ENCODE measurements at regions not wholly inside any gene's neighbourhood (a gene's known extent, or its start where the extent isn't known, plus 50 kb on each side); places are given as distances from the start of the nearest gene placed in this dataset.

DNA sequence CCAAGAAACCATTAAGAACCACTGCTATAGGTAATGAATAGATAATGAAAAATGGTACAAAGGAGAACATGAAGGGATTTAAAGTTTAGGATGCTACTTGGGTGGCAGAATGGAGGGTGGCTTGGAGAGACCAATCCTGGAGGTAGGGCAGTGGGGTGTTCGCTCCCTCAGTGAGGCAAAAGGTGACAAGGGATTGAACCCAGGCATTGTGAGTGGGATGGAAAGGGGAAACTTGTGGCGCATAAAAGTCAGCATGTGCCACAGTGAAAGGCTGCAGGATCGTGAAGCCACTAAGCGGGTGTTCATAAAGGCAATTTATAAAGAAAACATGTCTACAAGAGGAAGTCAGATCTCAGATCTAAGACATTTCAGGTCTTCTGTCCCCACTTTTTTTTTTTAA lies 76.7 kb upstream of the SLC38A2 start:
- TF ChIP-seq EP300 (conservative IDR thresholded peaks at IDR 0.05; ENCODE audit: poor library complexity, severe bottlenecking): no peak
- TF ChIP-seq SMC3 (conservative IDR thresholded peaks at IDR 0.05; ENCODE audit: poor library complexity): no peak
- Histone ChIP-seq H3K4me2 (ENCODE audit: low read length) (no peak overlapping the region), H3K27ac (ENCODE audit: low read length) (no peak overlapping the region), H3K36me3 (ENCODE audit: insufficient read depth, low read length) (no peaks in the 10 kb centered on the region), H4K20me1 (ENCODE audit: insufficient read depth) (no peaks in the 10 kb centered on the region), H3K79me2 (replicated peaks; ENCODE audit: insufficient read depth, low read length) (no peaks in the 10 kb centered on the region), H3K9ac (ENCODE audit: low read length) (no peak overlapping the region), H3F3A (ENCODE audit: insufficient read depth, low read length, poor library complexity, severe bottlenecking) (no peaks in the 10 kb centered on the region), H3K9me3 (ENCODE audit: low read length) (no peaks in the 10 kb centered on the region), H3K4me3 (ENCODE audit: low read length) (no peak overlapping the region), H2AFZ (ENCODE audit: low read depth, low read length) (no peak overlapping the region), H3K27me3 (ENCODE audit: insufficient read depth, low read depth, low read length) (no peaks in the 10 kb centered on the region), H3K9me2 (ENCODE audit: insufficient read depth, low read length) (no peaks in the 10 kb centered on the region)

DNA sequence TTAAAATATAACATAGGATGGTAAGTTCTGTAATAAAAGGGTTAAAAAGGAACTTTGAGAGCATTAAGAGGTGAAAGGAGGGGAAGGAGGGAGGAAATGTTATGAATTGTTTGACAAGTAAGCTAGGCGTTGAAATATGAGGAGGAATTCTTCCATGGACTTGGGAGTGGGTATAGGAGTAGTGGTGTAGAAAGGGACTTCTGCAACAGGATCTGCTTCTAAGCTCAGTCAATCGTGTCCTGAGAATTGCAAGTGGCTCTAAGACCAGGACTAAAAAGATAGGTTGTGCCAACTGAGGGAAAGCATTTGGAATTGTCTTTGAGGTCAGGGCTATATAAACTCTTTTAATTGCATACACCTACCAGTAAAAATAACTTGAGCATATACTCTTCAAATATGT lies 74.1 kb upstream of the SLC38A2 start:
- H3K27me3 ChIP-seq (ENCODE audit: insufficient read depth, low read depth, low read length): no peaks in the 10 kb centered on the region
- no peaks in the 10 kb centered on the region for H3K79me2 ChIP-seq (replicated peaks; ENCODE audit: insufficient read depth, low read length)
- H3K9ac ChIP-seq (ENCODE audit: low read length): no peak overlapping the region
- H3K9me2 ChIP-seq (ENCODE audit: insufficient read depth, low read length): no peaks in the 10 kb centered on the region
- H3K36me3 ChIP-seq (ENCODE audit: insufficient read depth, low read length): no peaks in the 10 kb centered on the region
- H4K20me1 ChIP-seq (ENCODE audit: insufficient read depth): no peaks in the 10 kb centered on the region
- H3K9me3 ChIP-seq (ENCODE audit: low read length): no peaks in the 10 kb centered on the region
- no peak overlapping the region for H3K4me2 ChIP-seq (ENCODE audit: low read length)
- no peak overlapping the region for H3K27ac ChIP-seq (ENCODE audit: low read length)
- TF ChIP-seq RAD21 (conservative IDR thresholded peaks at IDR 0.05) (no peak), MXI1 (conservative IDR thresholded peaks at IDR 0.05; ENCODE audit: poor library complexity, severe bottlenecking) (no peak), EZH2 (IDR thresholded peaks at IDR 0.05; ENCODE audit: borderline replicate concordance, insufficient read depth, low read length, poor library complexity, severe bottlenecking) (no peak), POLR2AphosphoS5 (IDR thresholded peaks at IDR 0.05) (no peak)
- no peak overlapping the region for H3K4me3 ChIP-seq (ENCODE audit: low read length)
- H2AFZ ChIP-seq (ENCODE audit: low read depth, low read length): no peak overlapping the region
- H3F3A ChIP-seq (ENCODE audit: insufficient read depth, low read length, poor library complexity, severe bottlenecking): no peaks in the 10 kb centered on the region

DNA sequence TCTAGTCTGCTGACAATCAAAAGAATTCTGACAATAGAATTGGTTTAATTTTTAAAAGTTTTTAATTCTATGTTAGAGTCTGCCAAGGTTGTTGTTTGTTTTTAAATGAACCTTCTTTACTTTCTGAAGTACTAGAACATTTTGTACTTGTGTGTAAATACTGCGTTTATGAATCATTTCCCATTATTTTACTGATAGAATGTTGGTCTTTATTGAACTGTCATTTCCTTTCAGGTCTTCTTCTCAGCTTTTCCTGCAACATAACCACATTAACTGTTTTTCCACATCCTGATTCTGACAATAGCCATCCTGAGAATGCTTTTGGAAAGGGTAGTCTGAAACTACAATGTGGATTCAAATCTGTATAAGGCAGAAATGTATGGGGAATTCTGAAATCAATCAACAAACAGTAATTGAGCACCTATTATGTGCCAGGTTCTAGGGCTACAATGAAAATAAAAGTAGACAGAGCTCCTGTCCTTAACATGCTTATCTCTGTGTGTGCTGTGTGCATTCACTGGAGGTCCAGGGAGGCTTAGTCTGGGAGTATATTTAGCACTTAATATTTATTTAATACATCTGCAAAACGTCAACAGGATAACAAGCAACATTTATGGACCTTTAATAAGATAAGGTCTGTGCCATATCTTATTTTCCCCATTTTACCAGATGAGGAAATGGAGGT lies 73.1 kb upstream of the SLC38A2 start:
- Histone ChIP-seq H3F3A (ENCODE audit: insufficient read depth, low read length, poor library complexity, severe bottlenecking) (no peaks in the 10 kb centered on the region), H3K4me3 (ENCODE audit: low read length) (no peak overlapping the region), H3K79me2 (replicated peaks; ENCODE audit: insufficient read depth, low read length) (no peaks in the 10 kb centered on the region), H3K9me2 (ENCODE audit: insufficient read depth, low read length) (no peaks in the 10 kb centered on the region), H3K27ac (ENCODE audit: low read length) (no peak overlapping the region), H3K27me3 (ENCODE audit: insufficient read depth, low read depth, low read length) (no peaks in the 10 kb centered on the region), H2AFZ (ENCODE audit: low read depth, low read length) (no peak overlapping the region), H3K4me2 (ENCODE audit: low read length) (no peak overlapping the region), H3K36me3 (ENCODE audit: insufficient read depth, low read length) (no peaks in the 10 kb centered on the region), H4K20me1 (ENCODE audit: insufficient read depth) (no peaks in the 10 kb centered on the region), H3K9ac (ENCODE audit: low read length) (no peak overlapping the region), H3K9me3 (ENCODE audit: low read length) (no peaks in the 10 kb centered on the region)
- no peak for TF ChIP-seq SMC3 (conservative IDR thresholded peaks at IDR 0.05; ENCODE audit: poor library complexity)
- TF ChIP-seq, protein P1, sequence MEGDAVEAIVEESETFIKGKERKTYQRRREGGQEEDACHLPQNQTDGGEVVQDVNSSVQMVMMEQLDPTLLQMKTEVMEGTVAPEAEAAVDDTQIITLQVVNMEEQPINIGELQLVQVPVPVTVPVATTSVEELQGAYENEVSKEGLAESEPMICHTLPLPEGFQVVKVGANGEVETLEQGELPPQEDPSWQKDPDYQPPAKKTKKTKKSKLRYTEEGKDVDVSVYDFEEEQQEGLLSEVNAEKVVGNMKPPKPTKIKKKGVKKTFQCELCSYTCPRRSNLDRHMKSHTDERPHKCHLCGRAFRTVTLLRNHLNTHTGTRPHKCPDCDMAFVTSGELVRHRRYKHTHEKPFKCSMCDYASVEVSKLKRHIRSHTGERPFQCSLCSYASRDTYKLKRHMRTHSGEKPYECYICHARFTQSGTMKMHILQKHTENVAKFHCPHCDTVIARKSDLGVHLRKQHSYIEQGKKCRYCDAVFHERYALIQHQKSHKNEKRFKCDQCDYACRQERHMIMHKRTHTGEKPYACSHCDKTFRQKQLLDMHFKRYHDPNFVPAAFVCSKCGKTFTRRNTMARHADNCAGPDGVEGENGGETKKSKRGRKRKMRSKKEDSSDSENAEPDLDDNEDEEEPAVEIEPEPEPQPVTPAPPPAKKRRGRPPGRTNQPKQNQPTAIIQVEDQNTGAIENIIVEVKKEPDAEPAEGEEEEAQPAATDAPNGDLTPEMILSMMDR (IDR thresholded peaks at IDR 0.05; ENCODE audit: poor library complexity, severe bottlenecking): no peak
- no peak for TF ChIP-seq EP300 (conservative IDR thresholded peaks at IDR 0.05; ENCODE audit: poor library complexity, severe bottlenecking)
- TF ChIP-seq EZH2 (IDR thresholded peaks at IDR 0.05; ENCODE audit: borderline replicate concordance, insufficient read depth, low read length, poor library complexity, severe bottlenecking): no peak
- TF ChIP-seq MXI1 (conservative IDR thresholded peaks at IDR 0.05; ENCODE audit: poor library complexity, severe bottlenecking): no peak
- TF ChIP-seq RAD21 (conservative IDR thresholded peaks at IDR 0.05): no peak
- no peak for TF ChIP-seq POLR2AphosphoS5 (IDR thresholded peaks at IDR 0.05)
- no peak for TF ChIP-seq TAF1 (IDR thresholded peaks at IDR 0.05; ENCODE audit: low read depth)
- TF ChIP-seq, protein P2, sequence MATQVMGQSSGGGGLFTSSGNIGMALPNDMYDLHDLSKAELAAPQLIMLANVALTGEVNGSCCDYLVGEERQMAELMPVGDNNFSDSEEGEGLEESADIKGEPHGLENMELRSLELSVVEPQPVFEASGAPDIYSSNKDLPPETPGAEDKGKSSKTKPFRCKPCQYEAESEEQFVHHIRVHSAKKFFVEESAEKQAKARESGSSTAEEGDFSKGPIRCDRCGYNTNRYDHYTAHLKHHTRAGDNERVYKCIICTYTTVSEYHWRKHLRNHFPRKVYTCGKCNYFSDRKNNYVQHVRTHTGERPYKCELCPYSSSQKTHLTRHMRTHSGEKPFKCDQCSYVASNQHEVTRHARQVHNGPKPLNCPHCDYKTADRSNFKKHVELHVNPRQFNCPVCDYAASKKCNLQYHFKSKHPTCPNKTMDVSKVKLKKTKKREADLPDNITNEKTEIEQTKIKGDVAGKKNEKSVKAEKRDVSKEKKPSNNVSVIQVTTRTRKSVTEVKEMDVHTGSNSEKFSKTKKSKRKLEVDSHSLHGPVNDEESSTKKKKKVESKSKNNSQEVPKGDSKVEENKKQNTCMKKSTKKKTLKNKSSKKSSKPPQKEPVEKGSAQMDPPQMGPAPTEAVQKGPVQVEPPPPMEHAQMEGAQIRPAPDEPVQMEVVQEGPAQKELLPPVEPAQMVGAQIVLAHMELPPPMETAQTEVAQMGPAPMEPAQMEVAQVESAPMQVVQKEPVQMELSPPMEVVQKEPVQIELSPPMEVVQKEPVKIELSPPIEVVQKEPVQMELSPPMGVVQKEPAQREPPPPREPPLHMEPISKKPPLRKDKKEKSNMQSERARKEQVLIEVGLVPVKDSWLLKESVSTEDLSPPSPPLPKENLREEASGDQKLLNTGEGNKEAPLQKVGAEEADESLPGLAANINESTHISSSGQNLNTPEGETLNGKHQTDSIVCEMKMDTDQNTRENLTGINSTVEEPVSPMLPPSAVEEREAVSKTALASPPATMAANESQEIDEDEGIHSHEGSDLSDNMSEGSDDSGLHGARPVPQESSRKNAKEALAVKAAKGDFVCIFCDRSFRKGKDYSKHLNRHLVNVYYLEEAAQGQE (IDR thresholded peaks at IDR 0.05; ENCODE audit: borderline replicate concordance): no peak
